GM18505 (cell line): ENCODE measurements at regions not wholly inside any gene's neighbourhood (a gene's known extent, or its start where the extent isn't known, plus 50 kb on each side); places are given as distances from the start of the nearest gene placed in this dataset.

ENCODE experiments used
- ATAC-seq: cut with Tn5 transposase; IDR thresholded peaks from one replicate; pipeline ENCODE4 v1.9.1; 2021; ENCODE audit not compliant: unreplicated experiment
- POLR2A ChIP-seq: IDR thresholded peaks from 4 replicates; pipeline ENCODE4 v1.6.1; 2011; ENCODE audit warnings: borderline replicate concordance; ENCODE audit not compliant: insufficient read depth, insufficient read length; ENCODE audit errors: extremely low read depth

- ATAC-seq: no peak
- TF ChIP-seq POLR2A: no peak
These were observed 71.9 kb upstream of the NCOR2 start for GRCh38 chr12:124639122-124639806.

GRCh38 chr12:124637581-124637981 lies 70.2 kb upstream of the NCOR2 start:
- no peak for ATAC-seq
- TF ChIP-seq POLR2A: no peak

- TF ChIP-seq POLR2A: no peak
- ATAC-seq: no peak
These were observed 69.8 kb upstream of the NCOR2 start for GRCh38 chr12:124637163-124637562.

GRCh38 chr12:124636138-124636978 lies 68.9 kb upstream of the NCOR2 start:
- TF ChIP-seq POLR2A: no peak
- no peak for ATAC-seq

- no peak for ATAC-seq
- no peak for TF ChIP-seq POLR2A
These were observed 67.9 kb upstream of the NCOR2 start for GRCh38 chr12:124635316-124635715.

DNA sequence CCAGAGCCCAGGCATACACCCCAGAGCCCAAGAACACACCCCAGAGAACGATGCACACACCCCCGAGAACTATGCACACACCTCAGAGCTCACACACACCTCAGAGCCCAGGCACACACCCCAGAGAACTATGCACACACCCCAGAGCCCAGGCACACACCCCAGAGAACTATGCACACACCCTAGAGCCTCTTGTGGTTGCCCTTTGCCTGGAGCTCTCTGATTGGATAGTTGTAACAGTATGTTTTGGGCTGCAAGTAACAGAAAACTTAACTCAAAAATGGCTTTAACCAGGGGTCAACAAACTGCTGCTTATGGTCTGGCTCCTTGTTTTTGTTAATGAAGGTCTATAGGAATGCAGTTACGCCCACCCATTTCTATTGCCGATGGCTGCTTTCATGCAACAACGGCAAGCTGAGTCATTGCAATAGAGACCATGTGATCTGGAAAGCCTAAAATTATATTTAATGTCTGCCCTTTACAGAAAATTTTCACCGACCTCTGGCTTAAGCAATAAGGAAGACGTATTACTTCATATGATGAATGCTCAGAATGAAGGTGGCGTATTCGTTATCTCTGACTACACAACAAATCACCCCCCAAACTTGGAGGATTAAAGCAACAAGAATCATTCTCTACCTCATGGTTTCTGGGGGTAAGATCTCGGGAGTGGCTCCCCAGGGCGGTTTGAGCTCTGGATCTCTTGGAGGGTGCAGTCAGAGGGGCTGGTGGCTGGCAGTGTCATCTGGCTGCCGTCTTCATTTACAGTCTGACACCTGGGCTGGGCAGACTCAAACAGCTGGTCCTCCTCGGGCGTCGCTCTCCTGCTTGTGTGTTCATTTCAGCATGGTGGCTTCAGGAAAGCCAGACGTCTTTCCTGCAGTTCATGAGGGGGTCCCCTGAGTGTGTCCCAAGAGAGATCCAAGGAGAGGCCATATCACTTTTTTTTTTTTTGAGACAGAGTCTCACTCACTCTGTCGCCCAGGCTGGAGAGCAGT lies 66.3 kb upstream of the NCOR2 start:
- TF ChIP-seq POLR2A: no peak
- ATAC-seq: no peak

DNA sequence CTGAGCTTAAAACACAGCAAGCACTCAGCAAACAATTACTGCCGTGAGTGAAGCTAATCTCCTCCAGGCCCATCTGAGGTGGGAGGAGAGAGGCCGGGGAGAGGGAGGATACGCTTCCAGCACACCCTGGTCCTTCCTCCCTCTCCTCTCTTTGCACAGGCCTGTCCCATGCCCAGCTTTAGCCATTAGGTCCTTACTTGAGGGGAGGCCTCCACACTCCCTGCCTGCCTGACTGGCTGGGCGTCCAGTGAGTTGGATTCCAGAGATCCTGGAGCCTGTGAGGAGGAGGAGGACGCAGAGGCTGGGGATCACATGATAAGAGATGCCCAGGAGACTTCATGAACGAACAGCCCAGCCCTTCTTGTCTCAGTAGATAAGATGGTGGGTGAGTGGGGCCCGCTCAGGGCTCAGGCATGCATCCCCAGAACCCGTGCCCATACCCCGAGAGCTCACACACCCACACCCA lies 65.1 kb upstream of the NCOR2 start:
- no peak for ATAC-seq
- no peak for TF ChIP-seq POLR2A

DNA sequence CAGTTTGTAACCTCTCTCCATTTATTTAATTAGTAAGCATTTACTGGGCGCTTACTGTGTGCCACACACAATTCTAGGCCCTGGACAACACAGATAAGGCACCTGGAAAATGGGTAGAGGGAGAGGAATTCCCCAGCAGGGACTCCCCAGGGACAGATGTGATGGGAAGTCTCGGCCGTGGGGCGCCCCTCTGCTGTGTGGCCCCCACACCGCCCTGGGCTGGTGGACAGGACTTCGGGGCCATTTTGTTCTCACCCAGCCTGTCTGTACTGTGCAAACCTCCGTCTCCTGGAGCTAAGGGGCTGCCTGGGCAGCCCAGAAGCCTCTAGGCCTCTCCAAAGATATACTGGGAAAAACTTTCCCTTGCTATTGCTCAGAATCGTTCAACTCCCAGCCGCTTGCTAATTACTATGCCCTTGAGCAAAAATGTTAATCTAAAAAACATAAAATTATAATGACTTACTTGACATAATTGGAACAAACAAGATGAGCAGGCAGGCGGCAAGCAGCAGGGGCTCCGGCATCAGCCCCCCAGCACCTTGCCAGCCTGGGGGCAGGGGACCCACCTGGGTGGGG lies 64.4 kb upstream of the NCOR2 start:
- TF ChIP-seq POLR2A: no peak

DNA sequence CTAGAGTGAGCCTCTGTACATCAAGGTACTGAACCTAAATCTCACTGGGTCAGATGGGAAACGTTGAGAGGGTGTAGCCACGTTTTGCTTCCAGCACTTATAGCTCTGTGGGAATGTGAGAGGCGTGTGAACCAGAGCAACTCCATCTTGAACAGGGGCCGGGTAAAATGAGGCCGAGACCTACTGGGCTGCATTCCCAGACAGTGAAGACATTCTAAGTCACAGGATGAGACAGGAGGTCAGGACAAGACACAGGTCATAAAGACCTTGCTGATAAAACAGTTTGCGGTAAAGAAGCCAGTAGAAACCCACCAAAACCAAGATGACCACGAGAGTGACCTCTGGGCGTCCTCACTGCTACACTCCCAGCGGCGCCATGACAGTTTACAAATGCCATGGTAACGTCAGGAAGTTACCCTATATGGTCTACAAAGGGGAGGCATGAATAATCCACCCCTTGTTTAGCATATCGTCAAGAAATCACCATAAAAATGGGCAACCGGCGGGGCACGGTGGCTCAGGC lies 63.4 kb upstream of the NCOR2 start:
- no peak for ATAC-seq
- no peak for TF ChIP-seq POLR2A

More for the DNA sequence above, 64.4 kb upstream of the NCOR2 start:
- no peak for ATAC-seq

DNA sequence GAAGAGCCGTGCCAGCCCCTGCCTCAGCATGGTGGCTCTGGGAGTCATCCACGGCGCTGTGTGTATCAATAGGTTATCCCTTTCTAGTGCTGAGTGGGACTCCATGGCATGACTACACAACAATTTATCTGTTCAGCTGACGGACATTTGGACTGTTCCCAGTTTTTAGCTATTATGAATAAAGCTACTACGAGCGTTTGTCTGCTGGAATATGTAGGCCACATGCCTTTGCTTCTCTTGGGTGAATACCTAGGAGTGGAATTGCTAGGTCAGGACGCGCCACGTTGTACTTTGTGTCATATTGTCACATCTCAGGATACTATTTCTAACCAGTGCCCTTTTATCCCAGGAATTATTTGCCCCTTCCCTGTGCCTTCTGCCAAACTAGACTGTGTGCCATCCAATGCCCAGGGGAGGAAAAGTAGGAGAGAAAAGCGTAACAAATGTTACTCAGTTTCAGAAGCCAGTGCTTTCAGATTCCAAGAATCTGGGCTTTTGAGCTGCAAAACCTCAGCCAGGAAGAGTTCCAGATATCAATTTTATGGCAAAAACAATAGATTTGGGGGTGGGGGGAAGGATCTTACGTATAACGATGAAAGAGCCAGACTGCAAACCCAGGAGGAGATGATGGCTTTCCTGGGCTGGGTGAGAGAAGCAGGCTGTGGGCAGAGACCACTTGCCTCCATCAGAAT lies 62.5 kb upstream of the NCOR2 start:
- no peak for ATAC-seq
- TF ChIP-seq POLR2A: no peak

GRCh38 chr12:124629117-124629516 lies 61.7 kb upstream of the NCOR2 start:
- no peak for TF ChIP-seq POLR2A
- ATAC-seq: no peak

- no peak for ATAC-seq
- TF ChIP-seq POLR2A: no peak
These were observed 60.5 kb upstream of the NCOR2 start for GRCh38 chr12:124627956-124628355.

DNA sequence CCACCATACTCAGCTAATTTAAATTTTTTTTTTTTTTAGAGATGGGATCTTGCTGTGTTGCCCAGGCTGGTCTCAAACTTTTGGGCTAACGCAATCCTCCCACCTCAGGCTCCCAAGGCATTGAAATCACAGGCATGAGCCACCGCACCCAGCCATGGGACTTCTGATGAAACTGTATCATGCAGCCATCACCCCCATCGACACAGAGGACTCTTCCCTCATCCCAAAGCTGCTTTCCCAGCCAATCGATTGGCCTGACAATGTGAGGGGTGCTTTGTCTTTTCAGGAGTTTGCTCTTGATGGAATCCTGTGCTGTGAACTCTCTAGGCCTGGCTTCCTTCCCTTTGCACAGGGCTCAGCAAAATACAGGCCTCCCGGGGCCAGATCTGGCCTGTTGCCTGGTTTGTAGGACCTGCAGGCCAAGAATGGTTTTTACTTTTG lies 59.6 kb upstream of the NCOR2 start:
- no peak for ATAC-seq
- no peak for TF ChIP-seq POLR2A
